Sciatic nerve (tissue), 2 donors: ENCODE measurements at regions not wholly inside any gene's neighbourhood (a gene's known extent, or its start where the extent isn't known, plus 50 kb on each side); places are given as distances from the start of the nearest gene placed in this dataset.

ENCODE experiments used
- ATAC-seq: fragments of 200-7000 bp; cut with Tn5 transposase; one replicate; pipeline ENCODE4 v1.9.1; 2020; ENCODE audit warnings: mild to moderate bottlenecking, moderate library complexity
- DNase-seq: peaks from one replicate; pipeline ENCODE4 v3.0.0-alpha.2; 2020; ENCODE audit warnings: low spot score
- intact Hi-C: fragments of 100-400 bp; cut with DNase I; formaldehyde crosslinking; loops from one replicate; pipeline ENCODE4 v1.14.2; 2022
- donor health status: DM: no; HTN: no; CAD: no.
- donor health status: DM: no; HTN: no; CAD: no.

DNA sequence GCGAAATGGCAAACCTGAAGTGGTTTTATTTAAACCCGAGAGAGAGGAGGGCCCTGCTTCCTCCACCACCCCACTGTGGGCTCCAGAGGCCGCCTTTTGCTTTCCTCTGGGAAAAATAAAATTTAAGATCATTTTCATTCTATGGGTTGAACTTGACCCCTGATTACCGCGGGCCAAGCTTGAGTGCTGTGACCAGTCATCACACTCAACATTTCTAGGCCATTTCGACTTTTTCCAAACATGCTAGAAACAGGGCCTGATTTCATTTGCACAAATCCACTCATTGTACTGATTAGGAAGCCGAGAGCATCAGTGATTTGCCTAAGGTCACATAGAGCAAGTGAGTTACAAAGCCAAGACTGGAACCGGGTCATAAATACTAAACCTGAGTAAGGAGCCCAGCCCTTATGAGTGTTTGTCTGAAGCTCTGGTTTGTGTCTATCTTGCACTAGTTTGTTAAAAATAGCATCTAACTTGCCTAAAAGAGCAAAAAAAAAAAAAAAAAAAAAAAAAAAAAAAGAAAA, 179.7 kb downstream of the DLL1 start:
- intact Hi-C loops = no loop called here
- ATAC-seq (no peak), DNase-seq (peak; percentile 36)

DNA sequence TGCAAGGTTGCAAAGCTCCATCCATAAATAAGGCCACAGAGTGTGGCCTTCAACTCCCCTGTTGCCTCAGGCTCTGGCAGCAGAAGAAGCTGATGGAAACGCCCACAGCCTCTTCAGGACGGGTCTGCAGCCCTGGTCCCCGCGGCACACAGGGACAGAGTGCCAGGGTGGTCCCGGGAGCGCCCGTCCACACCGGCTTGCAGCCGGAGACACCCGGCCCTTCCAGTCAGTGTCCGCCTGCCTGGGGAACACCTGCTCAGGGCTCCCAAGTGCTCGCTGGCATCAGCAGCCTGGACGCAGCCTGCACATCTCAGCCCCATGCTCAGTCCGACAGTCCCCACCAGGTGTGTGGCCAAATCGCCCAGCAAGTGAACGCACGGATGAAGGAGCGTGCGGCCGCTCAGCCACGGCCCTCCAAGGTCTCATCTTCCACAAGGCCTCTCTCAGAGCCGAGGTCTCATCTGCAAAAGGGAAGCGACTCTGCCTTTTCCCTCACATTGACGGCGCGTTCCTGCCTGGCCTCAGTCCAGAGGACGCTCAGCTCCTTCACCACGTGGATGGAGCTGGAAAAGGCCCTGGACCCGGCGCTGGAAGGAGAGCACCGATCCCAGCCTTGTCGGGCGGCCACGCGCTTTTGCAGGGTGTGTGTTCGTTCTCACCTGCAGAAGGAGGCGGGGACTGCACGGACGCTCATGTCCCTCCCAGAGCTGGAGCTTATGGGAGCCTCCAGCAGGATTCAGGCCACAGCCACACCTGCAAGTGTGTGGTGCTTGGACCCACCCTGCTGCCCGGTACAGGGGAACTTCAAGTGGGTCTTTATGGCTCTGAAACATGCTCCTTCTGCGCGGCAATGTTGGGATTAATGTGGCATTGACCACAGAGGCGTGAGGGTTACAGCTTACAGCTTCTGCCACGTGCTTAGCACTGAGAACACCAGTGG, 180.4 kb downstream of the DLL1 start:
- ATAC-seq (no peak), DNase-seq (peak; percentile 49)
- intact Hi-C loops = no loop called here

DNA sequence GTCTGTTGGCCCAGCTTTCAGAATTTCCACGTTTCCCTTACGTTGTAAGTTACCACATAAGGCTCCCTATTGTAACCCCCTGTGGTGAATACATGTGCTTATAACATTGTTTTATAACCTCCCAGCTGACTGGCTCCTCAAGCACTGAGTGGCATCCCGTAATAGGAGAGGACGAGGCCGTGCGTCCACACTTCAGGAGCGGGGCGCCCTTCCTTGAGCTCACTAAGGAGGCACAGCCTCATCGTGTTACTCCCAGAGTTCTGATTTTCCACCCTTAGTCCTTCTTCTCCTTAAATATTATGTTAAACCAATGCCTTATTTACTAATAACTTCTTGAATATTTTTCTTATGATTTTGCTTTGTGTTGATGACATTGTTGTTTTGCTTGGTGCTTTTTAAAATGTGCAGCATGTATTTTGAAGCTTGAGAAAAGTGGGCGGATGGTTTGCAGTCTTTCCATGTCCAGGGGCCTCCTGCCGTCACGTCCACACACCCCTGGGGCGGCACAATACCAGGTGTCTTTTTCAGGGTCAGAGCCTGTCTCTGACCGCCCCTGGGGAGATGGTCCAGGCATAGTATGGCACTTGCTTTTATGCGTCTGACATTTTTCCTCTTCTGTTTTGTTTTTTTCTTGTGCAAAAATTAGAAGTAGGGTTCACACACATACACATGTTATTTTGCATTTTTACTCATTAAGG, 181.8 kb downstream of the DLL1 start:
- DNase-seq (peak; percentile 26), ATAC-seq (no peak)
- intact Hi-C loops = no loop called here

- intact Hi-C loops = no loop called here
- DNase-seq (peak; percentile 40), ATAC-seq (no peak)
These were observed 182.4 kb downstream of the DLL1 start for GRCh38 chr6:170108456-170108855.

DNA sequence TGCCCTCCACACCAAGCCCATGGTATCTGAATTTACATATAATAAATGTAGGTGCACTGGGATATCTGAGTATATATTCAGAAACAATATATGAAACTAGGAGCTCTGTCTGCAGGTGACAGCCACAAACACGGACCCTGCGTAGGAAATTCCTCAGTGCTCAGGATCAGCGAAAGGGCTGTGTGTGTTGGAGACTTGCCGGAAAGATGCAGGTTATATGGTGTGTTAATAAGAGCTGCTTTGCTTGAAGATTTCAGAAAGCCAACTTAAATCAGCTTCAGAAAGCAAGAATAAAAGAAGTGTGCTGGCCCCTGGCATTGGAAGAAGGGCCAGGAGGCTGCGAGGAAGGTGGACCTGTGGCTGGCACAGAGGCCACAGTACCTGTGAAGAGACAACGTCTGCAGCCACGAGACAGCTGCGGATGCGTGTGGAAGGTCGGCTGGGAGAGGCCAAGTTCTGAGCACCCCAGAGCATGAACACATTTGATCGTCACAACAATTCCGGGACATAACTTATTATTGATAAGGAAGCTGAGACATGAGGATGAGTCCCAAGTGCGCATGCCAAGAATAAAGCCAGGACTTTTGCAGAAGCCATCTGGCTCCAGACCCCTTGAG, 183.2 kb downstream of the DLL1 start:
- intact Hi-C loops = no loop called here
- ATAC-seq (no peak), DNase-seq (no peak)

GRCh38 chr6:170106906-170107525, 183.9 kb downstream of the DLL1 start:
- ATAC-seq = no peak
- intact Hi-C loops = no loop called here
- DNase-seq = peak; percentile 25

DNA sequence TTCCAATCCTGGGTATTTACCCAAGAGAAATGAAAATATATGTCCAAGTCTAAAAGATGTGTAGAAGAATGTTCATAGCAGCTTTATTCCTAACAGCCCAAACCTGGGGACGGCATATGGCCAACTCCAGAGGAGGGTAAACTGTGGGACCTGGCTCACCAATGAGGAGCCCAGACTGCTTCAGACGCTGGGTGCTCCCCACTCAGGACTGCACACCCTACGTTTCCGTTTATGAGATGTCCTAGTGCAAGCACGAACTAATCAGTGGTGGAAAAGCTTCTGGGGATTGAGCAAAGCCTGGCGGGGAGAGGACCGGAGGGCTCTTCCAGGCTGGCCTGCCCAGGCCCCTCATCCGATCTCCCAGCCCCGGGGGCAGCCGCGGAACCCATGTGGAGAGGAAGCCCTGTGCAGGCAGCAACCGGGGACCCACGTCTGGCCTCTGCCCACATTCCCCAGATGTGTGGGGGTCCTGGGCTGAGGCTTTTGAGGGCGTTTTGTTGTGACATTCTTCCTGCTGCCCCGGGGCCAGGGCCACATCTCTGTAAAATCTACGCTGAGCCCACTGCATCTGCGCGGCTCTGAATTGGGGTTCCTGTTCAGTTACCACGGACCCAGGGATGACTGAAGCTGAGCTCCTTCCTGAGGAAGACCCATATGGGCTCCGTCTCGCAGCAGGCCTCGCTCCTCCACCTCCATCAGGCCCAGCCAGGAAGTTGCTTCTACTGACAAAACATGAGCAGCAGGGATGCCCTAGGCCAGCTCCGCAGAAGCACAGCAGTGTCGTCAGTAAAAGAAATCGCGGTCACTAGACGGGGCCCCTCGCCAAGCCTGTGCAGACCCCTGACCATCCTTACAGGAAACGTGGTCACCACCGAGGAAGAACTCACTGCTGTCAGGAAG, 188.0 kb downstream of the DLL1 start:
- intact Hi-C loops = no loop called here
- no peak for ATAC-seq
- DNase-seq = peak; percentile 34

GRCh38 chr6:170102038-170102437, 188.8 kb downstream of the DLL1 start:
- DNase-seq = peak; percentile 35
- intact Hi-C loops = no loop called here
- no peak for ATAC-seq

GRCh38 chr6:170101281-170102035, 189.4 kb downstream of the DLL1 start:
- ATAC-seq (no peak), DNase-seq (peak; percentile 49)
- intact Hi-C loops = no loop called here

GRCh38 chr6:170100046-170100445, 190.8 kb downstream of the DLL1 start:
- DNase-seq (peak; percentile 42), ATAC-seq (no peak)

DNA sequence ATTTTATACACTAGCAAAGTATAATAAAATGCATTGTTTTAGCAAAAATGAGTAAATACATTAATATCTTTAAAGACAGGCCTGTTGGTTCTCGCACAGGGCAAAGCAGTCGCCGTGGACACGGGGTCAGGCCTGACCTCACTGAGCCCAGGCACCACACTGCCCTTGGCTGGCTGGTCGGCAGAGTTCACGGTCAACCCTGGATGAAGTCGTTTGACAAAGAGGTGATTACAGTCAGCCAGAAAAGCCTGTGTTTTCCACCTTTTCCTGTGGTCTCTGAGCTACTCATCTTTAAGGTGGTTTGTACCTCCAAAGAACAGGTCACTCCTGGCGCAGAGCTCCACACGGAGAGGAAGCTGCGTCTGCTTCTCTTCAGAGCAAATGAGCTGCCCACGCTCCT, 191.5 kb downstream of the DLL1 start:
- intact Hi-C loops = no loop called here
- DNase-seq (peak; percentile 37), ATAC-seq (no peak)

More at GRCh38 chr6:170100046-170100445, 190.8 kb downstream of the DLL1 start:
- intact Hi-C loops = no loop called here

DNA sequence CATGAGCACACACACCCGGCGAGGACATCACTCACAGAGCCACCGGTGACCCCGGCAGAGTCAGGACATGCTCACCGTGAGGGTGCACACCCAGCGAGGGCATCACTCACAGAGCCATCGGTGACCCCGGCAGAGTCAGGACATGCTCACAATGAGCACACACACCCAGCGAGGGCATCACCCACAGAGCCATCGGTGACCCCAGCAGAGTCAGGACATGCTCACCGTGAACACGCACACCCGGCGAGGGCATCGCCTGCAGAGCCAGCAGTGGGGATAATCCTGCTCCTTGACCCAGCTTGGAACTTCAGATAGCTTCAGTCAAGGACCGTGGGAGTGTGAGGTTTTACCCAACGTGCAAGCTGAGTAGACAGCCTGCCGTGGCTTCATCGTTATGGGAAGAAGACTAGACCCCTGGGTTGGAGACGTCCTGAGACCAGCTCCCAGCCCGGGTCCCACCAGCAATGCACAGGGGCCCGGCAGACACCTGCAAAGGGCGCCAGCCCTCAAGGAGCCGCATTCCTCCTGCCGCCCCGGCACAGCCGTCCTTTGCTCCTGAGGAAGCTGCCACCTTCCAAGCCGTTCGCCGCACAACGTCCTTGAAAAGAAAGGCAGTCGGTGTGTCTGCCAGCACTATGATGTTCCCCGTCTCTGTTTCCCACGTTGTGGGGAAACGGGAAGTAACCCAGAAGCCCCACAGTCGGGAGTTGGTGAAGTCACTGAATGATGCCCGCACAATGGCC, 192.3 kb downstream of the DLL1 start:
- ATAC-seq (no peak), DNase-seq (peak; percentile 34)
- intact Hi-C loops = no loop called here

- intact Hi-C loops = no loop called here
- DNase-seq = peak; percentile 37
- no peak for ATAC-seq
These were observed 193.1 kb downstream of the DLL1 start for GRCh38 chr6:170097505-170098427.

DNA sequence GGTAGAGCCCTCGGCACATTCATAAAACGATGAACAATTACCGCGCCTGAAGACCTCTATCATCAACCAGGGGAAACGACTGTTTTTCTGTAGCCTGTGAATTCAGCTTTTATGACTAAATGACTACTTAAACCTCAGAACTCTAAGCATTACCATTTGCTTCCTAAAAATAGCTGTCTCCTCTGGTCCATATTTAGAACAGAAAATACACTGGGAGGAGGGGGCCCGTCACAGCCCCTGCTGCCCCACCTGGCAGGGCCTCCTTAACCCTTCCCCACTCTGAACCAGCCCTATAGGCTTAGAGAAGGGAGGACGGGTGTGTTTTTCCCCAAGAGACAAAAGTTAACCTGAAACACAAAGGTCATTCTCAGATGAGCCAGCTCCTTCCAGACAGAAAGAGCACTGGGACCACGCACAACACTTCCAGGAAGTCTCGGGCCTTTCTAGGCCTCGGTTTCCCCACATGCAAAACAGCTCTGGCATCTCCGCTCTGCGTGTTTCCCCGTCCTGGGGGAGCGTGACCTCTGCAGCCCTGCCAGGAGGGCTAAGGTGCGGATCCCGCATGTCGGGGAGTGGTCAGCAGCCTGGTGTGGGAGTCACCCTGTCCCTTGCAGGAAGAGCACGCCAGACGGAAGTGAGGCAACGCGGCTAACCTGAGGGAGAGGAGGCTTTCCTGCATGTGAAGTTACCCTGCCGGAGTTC, 193.9 kb downstream of the DLL1 start:
- intact Hi-C loops = no loop called here
- ATAC-seq (no peak), DNase-seq (peak; percentile 43)

GRCh38 chr6:170096191-170096802, 194.6 kb downstream of the DLL1 start:
- ATAC-seq = no peak
- peak; percentile 38 for DNase-seq
- intact Hi-C loops = no loop called here
